Motor neuron (in vitro differentiated cells): ENCODE measurements at regions not wholly inside any gene's neighbourhood (a gene's known extent, or its start where the extent isn't known, plus 50 kb on each side); places are given as distances from the start of the nearest gene placed in this dataset.

ENCODE experiments used
- ATAC-seq, 8 experiments: fragments of 200-7000 bp; cut with Tn5 transposase; replicated peaks in 6 of 8; 2 replicates each; pipeline ENCODE4 v1.8.0; 2021; ENCODE audit warnings: mild to moderate bottlenecking in 8 of 8, moderate library complexity in 8 of 8
- H3K27ac ChIP-seq, 2 donors: fragments of 250-450 bp; sonication (Bioruptor Pico); 2 replicates each; pipeline ENCODE4 v1.9.0; 2021; ENCODE audit warnings: antibody characterized with exemption in 2 of 2, mild to moderate bottlenecking in 2 of 2, moderate library complexity in 1 of 2
- H3K4me1 ChIP-seq, 2 donors: fragments of 250-450 bp; sonication (Bioruptor Pico); replicated peaks in 1 of 2; 2 replicates each; pipeline ENCODE4 v1.6.1; 2021; ENCODE audit warnings: antibody characterized with exemption in 2 of 2, mild to moderate bottlenecking in 2 of 2, moderate library complexity in 1 of 2
- H3K4me3 ChIP-seq, 5 donors: fragments of 250-450 bp; sonication (Bioruptor Pico); 2 replicates each; pipeline ENCODE4 v1.9.0; 2021; ENCODE audit warnings: antibody characterized with exemption in 5 of 5, mild to moderate bottlenecking in 5 of 5, moderate library complexity in 4 of 5
- WGBS, 10 experiments: fragments of 450-650 bp; shearing (Covaris generic); methylation state at CpG; one replicate each; pipeline ENCODE4 v1.0.0; 2022; 5-methylcytosine and 5-hydroxymethylcytosine counted together
- in situ Hi-C, 9 experiments: fragments of 400-800 bp; cut with MboI; loops; one replicate each; pipeline ENCODE4 v1.15.0; 2021; ENCODE audit warnings: low sequenced_read_pairs in 9 of 9, low pct_unique_long_range_greater_than_20kb in 2 of 9; ENCODE audit not compliant: unreplicated experiment in 9 of 9

DNA sequence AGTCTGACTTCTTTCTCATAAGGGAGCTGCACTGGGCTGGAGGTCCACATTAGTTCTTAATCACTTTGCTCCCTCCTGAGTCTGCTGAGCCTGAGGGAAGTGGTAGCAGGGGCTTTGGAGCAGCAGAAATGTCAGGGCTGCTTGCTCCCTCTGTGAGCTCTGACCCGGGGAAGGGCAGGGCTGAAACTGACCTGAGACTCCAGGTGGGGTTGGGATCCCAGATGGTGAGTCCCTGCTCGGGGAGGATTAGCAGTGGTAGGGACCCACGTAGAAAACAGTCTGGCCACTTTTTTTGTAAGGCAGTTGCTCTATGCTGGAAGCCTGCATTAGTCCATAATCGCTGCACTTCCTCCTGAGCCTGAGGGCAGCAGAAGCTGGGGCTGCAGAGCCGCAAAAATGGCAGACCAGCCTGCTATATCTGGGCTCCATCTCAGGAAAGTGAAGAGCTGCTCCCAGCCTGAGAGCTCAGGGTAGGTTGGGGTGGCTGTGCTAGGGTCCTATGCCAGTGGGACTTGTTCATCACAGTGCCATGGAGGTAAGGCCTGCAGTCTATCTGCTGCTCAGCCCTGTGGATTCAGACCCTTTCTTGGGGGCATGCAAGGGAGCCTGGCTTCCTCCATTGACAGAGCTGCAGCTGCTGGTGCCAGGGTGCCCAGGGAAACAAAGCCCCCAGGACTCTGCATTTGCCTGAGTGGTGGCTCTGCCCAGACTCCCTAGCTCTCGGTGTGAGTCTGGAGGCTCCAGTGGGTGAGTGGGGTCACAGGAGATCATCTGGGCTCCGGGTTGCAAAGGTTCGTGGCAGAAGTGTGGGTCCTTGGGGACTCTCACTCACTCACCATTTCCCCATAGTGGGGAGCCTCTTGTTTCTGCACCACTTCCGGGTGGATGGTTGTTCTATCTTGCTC lies 854.3 kb downstream of the LUZP2 start:
- WGBS, 10 experiments: 0 to 100% (median 79%) methylated on average over 1 to 2 of the region's 9 CpGs; no CpG with 5 or more reads in 3 of the 10 experiments
- ATAC-seq: no peak
- no peak overlapping the region for H3K4me3 ChIP-seq
- no peaks in the 10 kb centered on the region for H3K4me1 ChIP-seq
- no peak overlapping the region for H3K27ac ChIP-seq
- in situ Hi-C loops: no loop called here

DNA sequence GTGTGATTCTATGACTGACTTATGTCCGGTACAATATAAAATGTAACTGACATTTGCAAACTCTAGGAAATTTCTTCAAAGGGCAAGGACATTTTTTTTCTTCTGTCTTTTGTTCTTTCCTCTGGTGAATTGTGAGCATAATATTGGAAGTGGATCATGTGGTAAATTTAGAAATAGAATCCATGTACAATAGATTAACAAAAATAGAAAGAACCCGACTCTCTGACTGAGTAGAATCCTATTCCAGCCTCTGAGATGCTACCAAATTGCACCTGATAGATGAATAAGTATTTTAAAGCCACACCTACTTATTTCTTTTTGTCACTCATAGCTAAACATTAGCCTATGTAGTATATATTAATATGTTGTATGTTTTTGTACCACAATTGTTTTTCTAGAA lies 860.3 kb downstream of the LUZP2 start:
- Histone ChIP-seq H3K4me3 (no peak overlapping the region), H3K4me1 (no peaks in the 10 kb centered on the region), H3K27ac (no peak overlapping the region)
- 0 to 100% (median 25%) methylated on average over 1 to 2 of the region's 2 CpGs; no CpG with 5 or more reads in 1 of the 10 experiments for WGBS, 10 experiments
- no peak for ATAC-seq
- in situ Hi-C loops: no loop called here

DNA sequence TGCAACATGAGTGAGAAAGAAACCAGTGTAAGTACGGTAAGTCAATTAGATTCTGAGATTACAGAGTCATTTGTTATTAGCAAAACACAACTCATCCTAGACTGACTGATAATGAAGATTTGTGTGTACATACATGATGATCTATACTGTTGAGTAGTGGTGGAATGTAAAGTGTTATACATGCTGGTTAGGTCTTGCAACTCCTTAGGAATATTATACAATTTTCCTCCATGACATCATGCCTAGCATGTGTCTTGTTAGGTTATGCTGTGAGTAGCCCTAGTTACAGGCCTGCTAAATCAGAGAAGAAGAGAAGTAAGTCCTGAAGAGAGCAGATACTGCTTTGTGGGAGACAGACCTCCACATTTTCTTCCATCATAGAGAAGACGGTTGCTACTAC lies 880.6 kb downstream of the LUZP2 start:
- no peaks in the 10 kb centered on the region for H3K4me1 ChIP-seq
- in situ Hi-C loops: no loop called here
- H3K27ac ChIP-seq: no peak overlapping the region
- H3K4me3 ChIP-seq: no peak overlapping the region
- 0 to 100% (median 89%) methylated on average over 1 to 2 of the region's 2 CpGs; no CpG with 5 or more reads in 4 of the 10 experiments for WGBS, 10 experiments
- ATAC-seq: peak in 1 of 8 experiments; percentile 23

DNA sequence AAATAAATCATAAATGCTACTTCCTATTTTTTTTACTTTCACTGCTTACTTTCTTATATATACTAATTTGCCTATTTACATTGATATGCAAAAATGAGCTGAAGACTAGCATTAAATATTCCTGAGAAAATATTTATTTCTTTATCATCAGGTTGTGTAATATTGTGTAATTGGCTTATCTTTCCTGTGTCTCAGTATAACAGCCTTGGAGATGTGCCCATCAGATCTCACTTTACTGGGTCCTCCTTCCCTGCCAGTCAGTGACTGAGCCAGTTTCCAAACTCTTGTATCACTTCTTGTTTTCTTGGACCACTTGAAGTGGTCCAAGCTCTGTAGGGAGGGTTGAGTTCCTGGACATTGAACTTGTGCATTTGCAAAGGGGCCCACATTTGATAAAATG lies 900.0 kb downstream of the LUZP2 start:
- H3K4me1 ChIP-seq: peaks cover 0 to 4% of the 10 kb centered on the region in 2 donors
- in situ Hi-C loops: no loop called here
- no peak overlapping the region for H3K27ac ChIP-seq
- no peak for ATAC-seq
- no peak overlapping the region for H3K4me3 ChIP-seq

DNA sequence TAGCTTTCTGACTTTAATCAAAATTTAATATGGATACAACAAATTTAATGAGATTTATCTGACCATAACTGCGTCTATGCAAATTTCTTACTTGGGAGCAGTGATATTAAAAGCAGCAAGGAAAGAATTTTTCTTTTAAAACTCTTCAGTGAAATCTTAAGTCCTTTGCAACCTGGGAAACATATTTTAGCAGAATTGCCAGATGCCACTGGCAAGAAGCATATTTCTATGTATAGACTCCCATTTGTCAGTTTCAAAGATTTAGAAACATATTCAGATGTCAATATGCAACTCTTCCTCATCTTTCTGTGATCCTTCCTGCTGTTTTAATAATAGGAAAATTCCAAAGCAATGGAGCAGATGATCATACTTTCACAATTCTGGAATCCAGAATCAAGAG lies 911.3 kb downstream of the LUZP2 start:
- no peak overlapping the region for H3K4me3 ChIP-seq
- no peak for ATAC-seq
- H3K27ac ChIP-seq: no peak overlapping the region
- no peaks in the 10 kb centered on the region for H3K4me1 ChIP-seq
- in situ Hi-C loops: no loop called here
- 0 to 100% (median 59%) methylated on average over 1 of the region's 1 CpG; no CpG with 5 or more reads in 2 of the 10 experiments for WGBS, 10 experiments

DNA sequence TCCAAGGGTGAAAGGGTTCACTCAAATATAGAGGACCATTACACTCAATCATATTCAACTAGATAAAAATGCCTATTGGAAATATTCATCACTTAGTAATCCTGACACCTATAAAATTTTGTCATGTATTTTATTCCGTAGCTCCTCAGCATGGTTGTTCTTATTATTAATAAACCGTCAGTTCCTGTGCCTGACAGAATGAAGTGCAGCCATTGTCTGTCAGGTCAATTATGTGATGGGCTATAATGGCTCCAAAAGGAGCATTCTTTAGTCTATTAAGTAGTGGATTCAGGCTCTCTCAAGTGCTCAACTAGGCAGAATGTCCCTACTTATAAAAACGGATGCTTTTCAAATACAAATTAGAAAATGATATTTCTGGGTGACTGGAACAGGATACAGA lies 916.1 kb upstream of the ANO3 start:
- ATAC-seq: no peak
- H3K4me3 ChIP-seq: no peak overlapping the region
- no peaks in the 10 kb centered on the region for H3K4me1 ChIP-seq
- in situ Hi-C loops: no loop called here
- 0 to 92% (median 54%) methylated on average over 1 to 3 of the region's 3 CpGs; no CpG with 5 or more reads in 1 of the 10 experiments for WGBS, 10 experiments
- no peak overlapping the region for H3K27ac ChIP-seq

DNA sequence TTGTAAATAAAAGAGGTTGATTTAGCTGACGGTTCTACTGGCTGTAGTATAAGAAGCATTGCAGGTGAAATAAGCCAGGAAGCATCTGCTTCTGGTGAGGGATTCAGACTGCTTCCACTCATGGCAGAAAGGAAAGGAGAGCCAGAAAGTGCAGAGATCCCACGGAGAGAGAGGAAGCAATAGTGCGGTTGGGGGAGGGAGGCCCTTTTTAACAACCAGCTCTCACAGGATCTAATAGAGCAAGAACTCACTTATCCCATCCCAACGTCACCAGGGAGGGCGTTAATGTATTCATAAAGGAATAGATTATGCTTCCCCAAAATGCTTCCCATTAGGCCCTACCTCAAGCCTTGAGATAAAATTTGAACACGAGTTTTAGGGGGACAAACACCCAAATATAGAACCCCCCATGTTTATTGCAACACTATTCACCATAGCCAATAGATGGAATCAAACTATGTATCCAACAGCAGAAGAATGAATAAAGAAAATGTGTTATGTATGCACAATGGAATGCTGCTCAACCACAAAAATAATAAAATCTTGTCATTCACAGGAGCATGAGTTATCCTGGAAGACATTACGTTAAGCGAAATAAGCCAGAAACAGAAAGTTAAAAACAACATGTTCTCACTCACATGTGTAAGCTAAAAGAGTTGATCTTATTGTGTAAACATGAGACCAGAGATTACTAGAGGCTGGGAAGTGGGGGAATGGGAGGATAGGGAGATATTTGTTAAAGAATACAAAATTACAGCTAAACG lies 908.3 kb upstream of the ANO3 start:
- no peak overlapping the region for H3K27ac ChIP-seq
- in situ Hi-C loops: no loop called here
- no peak for ATAC-seq
- no peaks in the 10 kb centered on the region for H3K4me1 ChIP-seq
- H3K4me3 ChIP-seq: no peak overlapping the region
- 0 to 88% (median 43%) methylated on average over 2 to 6 of the region's 9 CpGs for WGBS, 10 experiments

DNA sequence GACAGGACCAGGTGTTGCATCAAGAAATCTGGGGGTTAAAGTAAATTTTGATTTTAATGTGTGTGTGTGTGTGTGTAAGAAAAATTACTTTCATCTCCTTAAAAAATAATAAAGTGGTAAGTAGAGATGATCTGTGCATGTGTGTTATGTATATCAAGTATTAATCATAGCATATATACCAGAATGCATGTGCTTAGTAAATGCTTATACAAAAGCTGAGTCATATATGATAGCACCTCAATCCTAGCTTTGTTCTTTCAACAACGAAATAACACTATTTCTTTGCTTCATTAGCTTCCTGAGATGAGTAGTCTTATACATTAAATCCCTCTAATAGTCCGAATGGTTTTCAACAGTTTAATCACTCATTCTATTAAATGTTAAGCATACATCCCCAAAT lies 899.6 kb upstream of the ANO3 start:
- no peak for ATAC-seq
- H3K27ac ChIP-seq: no peak overlapping the region
- in situ Hi-C loops: no loop called here
- H3K4me1 ChIP-seq: no peaks in the 10 kb centered on the region
- 0 to 100% (median 70%) methylated on average over 1 to 2 of the region's 2 CpGs; no CpG with 5 or more reads in 1 of the 10 experiments for WGBS, 10 experiments
- no peak overlapping the region for H3K4me3 ChIP-seq

DNA sequence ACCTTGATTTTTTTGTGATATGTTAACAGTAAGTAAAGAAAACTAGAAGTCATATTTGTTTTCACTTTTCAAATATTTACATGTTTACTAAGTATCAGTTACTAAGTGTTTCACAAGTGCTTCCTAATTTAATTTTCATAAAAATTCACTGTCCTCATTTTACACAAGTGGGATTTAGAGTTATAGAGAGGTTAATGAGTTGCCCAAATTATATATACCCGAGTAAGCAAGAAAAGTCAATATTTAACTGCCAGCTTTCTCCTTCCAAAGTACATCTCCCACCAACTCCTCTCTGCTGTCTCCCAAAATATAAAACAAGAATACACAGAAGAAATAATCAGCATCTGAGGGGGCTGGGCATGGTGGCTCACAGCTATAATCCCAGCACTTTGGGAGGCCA lies 896.7 kb upstream of the ANO3 start:
- 0 to 86% (median 60%) methylated on average over 1 of the region's 1 CpG; no CpG with 5 or more reads in 3 of the 10 experiments for WGBS, 10 experiments
- in situ Hi-C loops: no loop called here
- ATAC-seq: no peak
- H3K4me3 ChIP-seq: no peak overlapping the region
- no peaks in the 10 kb centered on the region for H3K4me1 ChIP-seq
- H3K27ac ChIP-seq: no peak overlapping the region

DNA sequence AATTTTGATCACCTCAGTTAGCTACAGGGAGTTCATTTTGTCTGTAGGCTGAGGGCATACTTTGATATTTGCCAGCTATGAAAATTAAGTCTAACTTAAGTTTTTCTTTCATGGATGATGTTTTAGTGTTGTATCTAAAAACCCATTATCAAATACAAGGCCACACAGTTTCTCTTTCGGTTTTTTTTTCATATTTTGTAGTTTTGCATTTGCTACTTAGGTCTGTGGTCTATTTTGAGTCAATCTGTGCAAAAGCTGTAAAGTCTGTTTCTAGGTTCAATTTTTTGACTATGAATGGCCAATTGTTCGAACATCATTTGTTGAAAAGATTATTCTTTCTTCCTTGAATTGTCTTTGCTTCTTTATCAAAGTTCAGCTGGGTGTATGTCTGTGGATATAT lies 895.6 kb upstream of the ANO3 start:
- in situ Hi-C loops: no loop called here
- no peak for ATAC-seq
- Histone ChIP-seq H3K4me3 (no peak overlapping the region), H3K4me1 (no peaks in the 10 kb centered on the region), H3K27ac (no peak overlapping the region)
- WGBS, 10 experiments: 0 to 100% (median 58%) methylated on average over 1 to 2 of the region's 2 CpGs

DNA sequence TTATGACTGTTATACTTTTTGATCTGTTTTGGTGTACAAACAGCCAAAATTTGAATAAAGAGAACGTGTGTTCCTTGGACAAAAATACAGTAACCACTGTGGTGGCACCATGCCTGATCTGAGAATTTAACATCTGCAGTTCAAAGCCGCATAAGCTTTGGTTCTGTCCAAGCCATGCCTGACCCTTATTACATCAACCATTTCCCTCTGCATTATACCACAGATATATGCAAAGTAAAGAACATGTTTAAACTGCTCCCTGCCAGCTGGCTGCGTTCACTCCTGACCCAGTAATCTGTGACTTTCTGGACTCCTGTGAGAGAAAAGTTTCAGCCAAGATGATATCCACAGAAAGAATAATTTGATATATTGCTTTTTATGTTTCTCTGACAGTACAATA lies 890.5 kb upstream of the ANO3 start:
- H3K4me1 ChIP-seq: no peaks in the 10 kb centered on the region

DNA sequence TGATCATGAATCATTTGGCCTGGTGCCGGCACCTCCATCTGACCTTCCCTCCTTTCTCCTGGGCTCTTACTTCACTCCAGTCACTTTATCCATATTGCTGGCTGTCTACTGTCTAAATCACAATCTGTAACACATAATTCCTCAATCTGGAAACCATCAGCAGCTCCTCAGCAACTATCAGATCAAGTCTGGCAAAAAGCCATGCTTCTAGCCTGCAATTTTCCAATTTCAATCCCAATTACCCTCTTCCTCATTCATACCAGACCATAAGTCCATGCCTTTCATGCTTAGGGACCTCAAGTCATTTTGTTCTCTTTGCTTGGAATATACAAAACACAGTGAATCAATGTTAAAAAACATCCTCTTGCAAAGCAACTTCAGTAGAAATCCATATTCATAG lies 882.8 kb upstream of the ANO3 start:
- no peak for ATAC-seq
- no peak overlapping the region for H3K4me3 ChIP-seq
- H3K4me1 ChIP-seq: no peaks in the 10 kb centered on the region
- no peak overlapping the region for H3K27ac ChIP-seq
- WGBS, 10 experiments: 0 to 100% (median 88%) methylated on average over 1 of the region's 1 CpG; no CpG with 5 or more reads in 2 of the 10 experiments
- in situ Hi-C loops: no loop called here

More for the DNA sequence above, 890.5 kb upstream of the ANO3 start:
- no peak overlapping the region for H3K27ac ChIP-seq
- WGBS, 10 experiments: 0 to 89% (median 57%) methylated on average over 1 to 3 of the region's 3 CpGs; no CpG with 5 or more reads in 1 of the 10 experiments
- ATAC-seq: peak in 1 of 8 experiments; percentile 41
- H3K4me3 ChIP-seq: no peak overlapping the region
- in situ Hi-C loops: no loop called here

DNA sequence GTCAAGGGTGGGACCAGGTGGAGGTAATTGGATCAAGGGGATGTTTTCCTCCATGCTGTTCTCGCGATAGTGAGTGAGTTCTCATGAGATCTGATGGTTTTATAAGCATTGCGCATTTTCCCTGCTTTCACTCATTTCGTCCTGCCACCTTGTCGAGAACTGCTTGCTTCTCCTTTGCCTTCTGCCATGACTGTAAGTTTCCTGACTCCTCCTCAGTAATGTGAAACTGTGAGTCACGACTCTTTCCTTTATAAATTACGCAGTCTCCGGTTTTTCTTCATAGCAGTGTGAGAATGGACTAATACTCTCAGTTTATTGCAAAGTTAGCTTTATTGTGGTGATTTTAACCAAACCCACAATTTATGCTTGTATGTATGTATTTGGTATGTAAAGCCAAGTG lies 878.5 kb upstream of the ANO3 start:
- 29 to 100% (median 89%) methylated on average over 1 to 8 of the region's 8 CpGs; no CpG with 5 or more reads in 1 of the 10 experiments for WGBS, 10 experiments

More for the DNA sequence above, 878.5 kb upstream of the ANO3 start:
- Histone ChIP-seq H3K27ac (no peak overlapping the region), H3K4me1 (no peaks in the 10 kb centered on the region), H3K4me3 (no peak overlapping the region)
- no peak for ATAC-seq
- in situ Hi-C loops: loop anchor here in 1 of 9 experiments (25.0 kb wide), 1 partner anchor 109 kb away; no protein-coding TSS in a partner anchor
